GM18861 (cell line): ENCODE measurements at regions not wholly inside any gene's neighbourhood (a gene's known extent, or its start where the extent isn't known, plus 50 kb on each side); places are given as distances from the start of the nearest gene placed in this dataset.
"Not testable (repeated sequence)": the region's sequence is repeated elsewhere in the genome, so short reads cannot be mapped to it uniquely, and the experiment has no call there.

Experiments
- ATAC-seq: cut with Tn5 transposase; IDR thresholded peaks from one replicate; pipeline ENCODE4 v1.9.1; 2021; ENCODE audit not compliant: unreplicated experiment

DNA sequence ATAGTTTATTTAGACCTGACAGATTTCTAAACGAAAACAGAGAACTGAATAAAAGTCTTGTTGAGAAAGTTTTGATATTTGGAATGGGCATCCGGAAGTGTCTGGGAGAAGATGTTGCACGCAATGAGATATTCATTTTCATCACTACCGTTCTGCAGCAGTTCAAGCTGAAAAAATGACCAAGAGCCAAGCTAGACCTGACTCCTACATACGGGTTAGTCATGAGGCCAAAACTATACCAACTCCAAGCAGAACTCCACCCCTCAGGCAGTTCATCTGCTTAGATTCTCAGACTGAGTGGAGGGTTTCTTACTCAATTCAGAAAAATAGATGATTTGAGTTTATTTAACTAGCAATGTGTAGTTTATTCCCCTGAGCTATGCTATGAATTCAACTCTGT, 95.4 kb upstream of the ANXA1 start:
- ATAC-seq: no peak

DNA sequence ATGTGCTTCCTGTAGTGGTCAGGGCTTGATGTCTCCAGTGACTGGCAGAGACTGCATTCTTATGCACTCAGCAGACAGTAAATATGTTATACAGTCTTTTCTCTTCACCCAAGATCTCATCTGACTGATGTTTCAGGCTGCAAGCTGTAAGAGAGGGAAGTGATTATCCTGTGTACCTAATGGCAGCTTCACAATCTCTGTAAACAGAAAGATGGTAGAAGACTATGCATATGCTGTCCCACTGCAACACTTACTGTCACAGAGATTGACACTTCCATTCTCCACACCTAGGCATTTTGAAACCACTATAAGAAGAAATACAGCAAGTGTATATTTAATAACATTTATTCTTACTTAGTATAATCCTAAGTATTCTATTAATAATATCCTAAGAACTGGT, 97.6 kb upstream of the ANXA1 start:
- no peak for ATAC-seq

DNA sequence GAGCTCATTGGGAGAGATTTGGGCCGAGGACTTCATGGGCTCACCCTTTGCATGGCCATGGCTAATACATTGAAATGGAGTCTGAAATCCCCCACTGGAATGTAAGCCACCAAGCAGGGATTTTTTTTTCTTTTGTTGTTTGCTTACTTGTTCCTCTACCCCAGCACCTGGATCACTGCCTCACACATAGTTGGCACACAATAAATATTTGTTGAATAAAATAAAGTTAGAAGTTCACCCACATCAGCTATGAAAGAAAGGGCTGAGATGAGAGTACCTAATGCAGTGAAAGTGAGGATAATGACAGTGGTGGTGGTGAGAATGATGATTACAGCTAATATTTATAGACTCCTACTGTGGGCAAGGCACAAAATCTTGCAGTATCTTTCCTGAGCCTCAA, 98.1 kb upstream of the ANXA1 start:
- no peak for ATAC-seq

DNA sequence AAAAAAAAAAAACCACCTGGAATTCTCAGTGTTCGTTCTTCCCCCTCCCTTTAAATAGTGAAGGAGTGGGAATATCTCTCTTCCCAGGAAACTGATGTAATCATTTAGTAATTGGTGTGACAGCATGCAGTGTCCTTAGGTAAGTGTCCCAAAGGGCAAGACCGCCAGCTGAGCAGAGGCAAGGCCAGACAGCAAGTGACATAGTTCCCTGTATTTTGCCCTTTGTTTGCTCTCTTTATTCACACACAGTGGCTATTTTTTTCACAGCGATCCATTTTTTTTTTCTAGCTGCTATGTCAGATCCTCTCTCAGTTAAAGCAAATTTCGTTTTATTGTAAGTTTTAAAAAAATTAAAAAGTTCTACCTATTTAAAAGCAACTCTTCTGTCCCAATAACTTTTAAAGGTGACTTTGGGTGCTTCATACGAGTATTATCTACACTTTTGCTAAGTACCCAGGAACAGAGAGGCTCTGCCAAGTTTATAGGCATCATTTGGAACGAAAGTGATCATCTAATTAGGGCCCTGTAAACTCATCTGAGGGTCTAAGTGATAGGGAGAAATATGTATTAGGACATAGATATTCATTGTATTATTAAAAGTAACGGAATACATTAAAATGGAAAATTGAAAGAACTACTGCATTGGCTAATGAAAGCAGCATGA, 98.2 kb upstream of the ALDH1A1 start:
- ATAC-seq: no peak

DNA sequence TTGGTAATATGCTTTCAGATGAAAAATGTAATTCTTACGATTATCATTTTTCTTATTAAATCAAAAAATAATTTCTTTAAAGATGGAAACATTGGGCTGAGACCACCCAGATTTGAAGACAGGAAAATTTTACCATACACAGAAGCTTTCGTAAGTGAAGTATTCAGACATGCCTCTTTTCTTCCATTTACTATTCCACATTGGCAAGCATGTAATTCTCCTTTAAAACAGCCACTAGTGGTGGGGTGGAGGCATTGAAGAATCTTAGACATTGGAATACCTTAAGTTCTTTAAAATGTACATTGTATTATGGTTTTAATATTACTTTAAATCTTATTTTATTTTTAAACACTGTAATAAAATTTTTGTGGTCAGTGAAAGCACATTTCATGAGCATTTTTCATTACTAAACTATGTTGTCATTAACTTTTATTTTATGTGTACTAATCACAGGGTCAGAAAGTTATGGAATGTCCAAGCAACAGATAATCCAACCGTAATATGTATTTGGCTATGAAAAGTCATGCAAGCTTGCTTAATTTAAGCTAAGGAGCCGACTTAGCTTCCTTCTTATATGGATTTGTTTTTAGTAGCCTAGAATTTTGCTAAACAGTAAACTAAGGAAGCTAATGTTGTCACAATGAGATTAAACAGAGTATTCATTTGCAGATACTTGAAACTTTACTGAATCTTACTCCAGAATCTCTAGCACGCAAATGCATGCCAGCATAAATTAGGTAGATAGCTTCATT, 97.4 kb upstream of the ALDH1A1 start:
- ATAC-seq: no peak

DNA sequence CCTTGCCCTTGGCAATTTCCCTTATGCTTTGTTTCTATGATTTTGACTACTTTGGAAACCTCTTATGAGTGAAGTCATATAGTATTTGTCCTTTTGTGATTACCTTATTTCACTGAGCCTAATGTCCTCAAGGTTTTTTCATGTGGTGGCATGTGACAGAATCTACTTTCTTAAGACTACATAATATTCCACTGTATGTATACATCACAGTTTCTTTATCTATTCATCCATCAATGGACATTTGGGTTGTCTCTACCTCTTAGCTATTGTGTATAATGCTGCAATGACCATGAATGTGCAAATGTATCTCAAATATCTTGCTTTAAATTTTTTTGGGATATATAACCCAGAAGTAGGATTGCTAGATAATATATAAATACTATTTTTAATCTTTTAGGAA, 96.4 kb upstream of the ALDH1A1 start:
- ATAC-seq: no peak

DNA sequence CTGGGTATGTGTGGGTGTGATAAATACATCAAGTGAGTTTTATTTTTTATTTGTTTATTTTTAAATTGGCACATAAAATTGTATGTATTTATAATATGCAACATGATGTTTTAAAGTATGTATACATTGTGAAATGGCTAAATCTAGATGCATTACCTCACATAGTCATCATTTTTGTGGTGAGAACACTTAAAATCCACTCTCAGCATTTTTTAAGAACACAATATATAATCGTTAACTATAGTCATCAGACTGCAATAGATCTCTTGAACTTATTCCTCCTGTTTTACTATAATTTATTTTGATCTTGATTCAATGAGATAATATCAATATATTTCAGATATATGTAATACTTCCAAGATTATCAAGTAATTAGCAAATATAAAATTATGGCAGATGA, 93.9 kb upstream of the ALDH1A1 start:
- ATAC-seq: no peak

DNA sequence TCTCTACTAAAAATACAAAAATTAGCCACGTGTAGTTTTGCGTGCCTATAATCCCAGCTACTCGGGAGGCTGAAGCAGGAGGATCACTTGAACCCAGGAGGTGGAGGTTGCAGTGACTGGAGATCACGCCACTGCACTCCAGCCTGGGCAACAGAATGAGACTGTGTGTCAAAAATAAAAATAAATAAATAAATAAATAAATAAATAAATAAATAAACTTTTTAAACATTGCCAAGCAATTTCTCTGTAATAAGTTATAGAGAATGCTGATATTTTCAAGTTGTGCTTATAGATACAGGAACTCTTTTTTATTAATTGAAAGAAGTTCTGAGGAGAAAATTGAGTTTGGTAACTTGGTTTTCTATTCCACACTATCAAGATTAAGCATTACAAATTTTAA, 91.9 kb upstream of the ALDH1A1 start:
- not testable (repeated sequence) for ATAC-seq

DNA sequence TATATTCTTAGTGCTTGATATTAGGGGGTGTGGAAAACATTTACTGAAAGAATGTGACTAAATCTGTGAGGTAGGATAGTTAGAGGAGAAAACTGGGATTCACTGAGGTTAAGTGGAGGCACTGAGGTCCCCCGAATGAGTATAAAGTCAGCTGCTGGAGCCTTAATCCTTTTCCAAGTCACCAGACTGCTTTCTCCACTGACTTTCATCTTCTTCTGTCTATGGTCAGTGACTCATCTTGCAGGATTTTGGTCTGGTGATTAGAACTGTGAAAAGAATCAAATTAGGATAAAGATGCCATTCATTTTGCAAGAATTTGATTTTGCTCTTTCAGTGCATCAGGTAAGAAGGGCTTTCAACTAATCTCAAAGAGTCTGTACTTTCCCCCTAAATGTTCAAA, 89.3 kb upstream of the ALDH1A1 start:
- ATAC-seq: no peak

DNA sequence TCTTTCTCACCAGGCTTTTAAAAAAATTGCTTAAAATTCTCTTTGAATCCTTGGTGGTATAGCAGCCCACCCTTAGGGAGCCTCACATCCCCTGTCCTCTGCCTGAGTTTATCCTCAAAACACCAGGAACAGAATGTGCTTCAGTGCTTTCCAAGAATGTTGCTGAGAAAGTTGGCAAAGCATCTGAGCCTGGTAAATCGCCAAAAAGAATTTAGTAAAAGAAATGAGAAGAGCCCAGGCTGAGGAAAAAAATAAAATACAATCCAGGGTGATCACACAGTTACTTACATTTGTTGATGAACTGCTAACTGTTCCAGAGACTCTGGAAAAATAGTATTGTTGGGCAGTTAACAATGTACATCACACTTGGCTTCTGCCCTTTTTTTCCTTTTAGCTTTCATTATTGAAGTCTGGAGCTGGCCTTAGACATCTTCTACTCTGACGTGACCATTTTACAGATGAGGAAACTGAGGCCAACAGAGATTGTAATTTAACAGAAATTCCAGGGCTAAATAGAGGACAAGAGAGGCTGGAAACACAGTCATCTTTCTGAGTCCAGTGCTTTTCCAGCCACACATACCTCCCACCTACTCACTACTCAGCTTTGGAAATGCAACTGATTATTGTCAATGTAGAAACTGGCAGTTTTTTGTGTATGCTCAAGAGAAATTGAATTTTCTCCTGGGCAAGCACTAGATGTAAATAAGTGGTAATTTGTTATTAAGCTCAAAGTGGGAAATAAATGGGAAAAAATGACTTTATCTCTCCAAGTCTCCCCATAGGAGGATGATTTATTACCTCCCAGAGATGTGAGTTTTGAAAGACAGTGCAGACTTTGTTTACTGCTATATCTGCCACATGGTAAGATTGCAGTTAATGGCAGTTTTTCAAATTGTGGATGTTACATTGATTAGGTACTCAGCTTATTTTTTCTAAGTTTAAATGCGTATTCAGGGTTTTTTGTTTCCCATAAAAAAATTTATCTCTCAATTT, 86.7 kb upstream of the ALDH1A1 start:
- no peak for ATAC-seq

DNA sequence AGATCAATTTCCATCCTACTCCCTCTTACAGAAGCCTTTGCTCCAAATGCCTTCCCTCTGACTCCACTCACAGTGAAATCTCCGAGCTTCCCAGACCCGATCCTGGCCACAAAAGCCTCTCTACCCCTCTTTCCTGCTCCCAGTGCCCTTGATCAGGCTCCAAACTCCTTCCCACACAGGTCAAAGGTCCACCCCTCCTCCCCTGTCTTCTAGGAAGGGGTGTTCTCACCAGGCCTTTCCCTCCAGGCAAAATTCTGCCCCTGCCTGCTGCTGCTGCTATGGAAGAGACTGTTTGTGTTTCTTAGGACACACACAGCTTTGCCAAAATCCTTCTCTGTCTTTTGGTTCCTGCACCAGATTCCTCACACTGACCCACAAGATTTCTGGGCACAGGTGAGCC, 85.8 kb upstream of the ALDH1A1 start:
- no peak for ATAC-seq

DNA sequence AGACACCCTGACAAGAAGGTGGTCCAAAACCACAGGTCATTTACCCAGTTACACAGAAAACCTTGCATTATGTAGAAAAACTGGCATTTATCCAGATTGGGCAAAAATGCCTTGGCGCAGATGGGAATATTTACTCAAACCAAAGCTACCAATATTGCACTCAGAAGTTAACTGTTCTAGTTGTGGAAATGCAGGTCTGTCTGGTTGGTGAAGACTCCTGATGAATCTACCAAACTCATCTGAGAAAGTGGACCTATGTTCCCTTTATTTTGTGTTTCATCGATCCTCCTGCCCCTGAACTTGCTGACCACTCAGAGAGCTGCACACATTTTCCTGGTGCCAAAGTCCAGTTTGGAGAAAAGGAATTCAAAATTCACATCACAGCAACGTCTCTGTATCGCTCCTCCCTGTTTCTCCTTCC, 85.2 kb upstream of the ALDH1A1 start:
- no peak for ATAC-seq

DNA sequence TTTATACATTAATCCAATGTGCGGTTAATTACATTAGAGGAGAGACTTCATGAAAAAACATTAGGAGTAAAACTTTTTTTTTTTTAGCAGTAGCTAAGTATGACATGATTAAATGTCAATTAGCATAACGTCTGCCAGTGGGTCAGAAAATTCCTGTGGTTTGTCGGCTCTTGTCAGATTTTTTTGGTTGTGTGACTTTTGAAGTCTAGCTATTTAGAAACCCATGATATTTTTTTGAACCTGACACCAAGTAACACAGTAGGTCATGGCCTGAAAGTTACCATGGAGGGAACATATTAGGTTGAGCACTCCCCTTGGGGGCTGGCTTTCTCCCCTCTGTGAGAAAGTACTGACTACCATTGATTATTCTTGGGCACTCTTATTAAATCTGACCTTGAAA, 84.8 kb upstream of the ALDH1A1 start:
- ATAC-seq: no peak

DNA sequence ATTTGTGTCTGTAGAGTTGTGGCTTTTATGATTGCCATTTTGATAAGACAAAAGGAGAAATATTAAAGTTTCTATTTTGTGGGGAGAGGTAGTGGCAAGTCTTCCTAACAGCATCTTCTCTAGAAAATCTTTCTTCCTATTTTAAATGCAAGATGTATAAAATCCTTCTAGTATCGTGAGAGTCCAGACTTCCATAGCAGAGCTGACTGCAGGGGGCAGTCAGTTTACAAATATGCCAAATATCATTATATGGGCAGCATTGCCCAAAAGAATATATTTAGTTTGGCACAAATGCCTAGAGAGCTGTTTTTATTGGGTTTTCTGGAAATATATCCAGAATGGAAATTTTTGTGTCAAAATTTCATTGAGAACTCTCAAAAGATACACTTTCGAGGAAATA, 82.1 kb upstream of the ALDH1A1 start:
- no peak for ATAC-seq

DNA sequence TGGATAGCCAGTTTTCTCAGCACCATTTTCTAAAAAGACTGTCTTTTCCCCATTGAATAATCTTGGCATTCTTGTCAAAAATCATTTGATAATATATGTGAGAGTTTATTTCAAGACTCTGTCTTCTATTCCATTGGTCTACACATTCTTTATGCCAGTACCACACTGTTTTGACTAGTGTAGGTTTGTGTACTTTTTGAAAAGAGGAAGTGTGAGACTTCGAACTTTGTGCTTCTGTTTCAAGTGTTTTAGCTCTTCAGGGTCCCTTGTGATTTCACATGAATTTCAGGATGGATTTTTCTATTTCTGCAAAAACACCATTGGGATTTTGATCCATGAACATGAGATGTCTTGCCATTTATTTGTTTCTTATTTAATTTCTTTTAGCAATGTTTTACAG, 78.5 kb upstream of the ALDH1A1 start:
- ATAC-seq: no peak

DNA sequence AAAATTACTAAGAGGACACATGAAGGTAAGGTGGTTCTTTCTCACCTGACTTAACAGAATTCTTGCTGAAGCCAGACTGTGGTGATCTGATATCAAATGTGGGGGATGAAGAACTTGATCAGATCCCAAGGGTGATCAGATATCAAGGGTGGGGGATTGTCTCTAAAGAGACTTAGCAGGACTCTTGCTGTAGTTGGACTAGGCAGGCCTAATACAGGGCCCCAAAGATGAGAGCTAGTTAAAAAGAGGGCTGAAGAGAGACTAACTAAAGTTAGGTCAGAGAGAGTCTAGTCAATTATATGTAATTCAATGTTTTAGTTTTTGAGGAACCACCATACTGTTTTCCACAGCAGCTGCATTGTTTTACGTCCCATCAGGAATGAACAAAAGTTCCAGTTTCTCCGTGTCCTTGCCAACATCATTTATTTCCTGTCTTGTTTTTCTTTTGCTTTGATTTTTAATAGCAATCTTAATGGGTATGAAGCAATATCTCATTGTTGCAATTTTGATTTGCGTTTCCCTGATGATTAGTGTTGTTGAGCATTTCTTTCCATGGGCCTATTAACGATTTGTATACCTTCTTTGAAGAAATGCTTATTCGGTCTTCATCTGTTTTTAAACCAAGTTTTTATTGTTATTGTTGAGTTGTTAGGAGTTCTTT, 77.6 kb upstream of the ALDH1A1 start:
- no peak for ATAC-seq

DNA sequence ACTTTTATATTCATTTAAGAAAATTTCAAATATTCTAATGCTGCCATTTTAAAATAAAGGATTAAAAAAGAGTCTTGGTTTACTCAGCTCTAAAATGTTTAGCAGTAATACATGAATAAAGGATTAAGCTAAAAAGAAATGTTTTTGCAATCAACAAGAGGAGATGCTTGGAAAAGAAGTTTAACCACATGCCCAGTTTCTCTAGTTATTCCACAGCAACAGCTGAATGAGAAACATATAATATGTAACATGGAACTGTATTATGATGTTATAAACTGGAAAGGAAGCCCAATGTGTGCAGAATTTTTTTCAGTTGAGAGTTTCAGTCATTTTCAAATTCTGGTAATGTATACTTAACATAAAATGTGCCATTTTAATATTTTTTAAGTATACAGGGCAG, 76.5 kb upstream of the ALDH1A1 start:
- no peak for ATAC-seq

DNA sequence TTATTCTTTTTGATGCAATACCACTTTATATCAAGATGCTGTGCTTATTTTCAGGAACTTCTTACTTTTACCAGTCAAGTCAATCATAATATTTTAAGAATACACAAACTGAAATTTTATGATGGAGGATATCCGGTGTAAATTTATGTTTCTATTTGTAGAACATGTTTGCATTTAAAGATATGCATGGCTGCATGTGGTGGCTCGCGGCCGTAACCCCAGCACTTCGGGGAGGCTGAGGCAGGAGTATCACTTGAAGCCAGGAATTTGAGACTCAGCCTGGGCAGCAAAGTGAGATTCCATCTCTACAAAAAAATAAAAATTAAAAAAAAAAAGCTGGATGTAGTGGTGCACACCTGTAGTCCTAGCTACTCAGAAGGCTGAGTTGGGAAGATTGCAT, 73.5 kb upstream of the ALDH1A1 start:
- ATAC-seq: no peak

DNA sequence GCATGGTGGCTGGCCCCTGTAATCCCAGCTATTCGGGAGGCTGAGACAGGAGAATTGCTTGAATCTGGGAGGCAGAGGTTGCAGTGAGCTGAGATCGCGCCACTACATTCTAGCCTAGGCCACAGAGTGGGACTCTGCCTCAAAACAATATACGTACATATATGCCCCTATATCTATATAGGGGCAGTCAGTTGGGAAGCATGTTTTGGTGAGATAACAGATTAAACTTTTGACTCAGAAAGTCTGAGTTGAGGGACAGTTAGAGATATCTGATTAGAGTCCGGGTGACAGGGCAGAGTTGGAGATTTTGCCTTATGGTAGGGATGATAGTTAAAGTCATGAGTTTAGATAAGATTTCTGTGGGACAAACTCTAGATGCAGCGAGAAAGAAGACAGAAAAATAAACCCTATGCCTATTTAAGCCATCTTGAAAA, 71.8 kb upstream of the ALDH1A1 start:
- no peak for ATAC-seq

DNA sequence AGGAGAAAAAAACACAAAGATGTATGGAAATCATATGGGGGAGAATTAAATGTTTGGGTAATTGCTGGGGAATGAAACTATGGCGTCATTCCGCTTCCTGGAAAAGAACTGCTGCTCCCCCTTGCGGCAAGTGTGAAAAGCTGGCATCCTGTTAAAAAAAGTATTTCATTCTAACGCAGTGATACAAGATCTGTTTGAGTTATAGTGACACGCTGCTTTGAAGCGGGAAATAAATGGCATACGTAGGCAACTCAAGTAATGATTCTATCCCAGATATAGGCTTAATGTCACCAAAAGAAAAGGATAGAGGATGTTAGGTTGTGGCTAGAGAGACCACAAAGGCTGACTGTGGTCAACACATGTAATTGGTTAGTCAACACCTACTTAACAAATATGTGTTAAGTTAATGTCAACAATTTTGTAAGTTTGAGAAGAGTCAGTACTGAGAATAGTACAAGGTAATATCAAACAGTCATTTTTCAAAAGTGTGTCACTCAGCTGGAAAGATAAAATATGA, 70.2 kb upstream of the ALDH1A1 start:
- peak; percentile 61 for ATAC-seq

DNA sequence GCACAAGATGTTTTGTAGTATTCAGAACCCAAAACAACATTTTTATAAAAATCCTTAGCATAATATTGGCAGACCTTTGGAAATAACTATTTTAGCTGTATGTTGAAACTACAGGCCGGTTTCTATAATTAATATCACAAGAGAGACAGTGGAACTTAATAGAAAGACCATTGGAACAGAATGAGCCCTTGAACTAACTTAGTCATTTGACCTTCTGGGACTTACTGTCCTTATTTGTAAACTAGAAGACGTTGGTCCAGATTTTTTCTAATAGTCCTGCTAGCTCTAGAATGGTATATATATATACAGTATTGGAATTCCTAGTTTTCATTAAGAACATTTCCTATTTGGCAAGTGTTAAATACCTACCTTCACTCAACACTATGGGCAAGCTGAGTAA, 69.5 kb upstream of the ALDH1A1 start:
- ATAC-seq: no peak
